ENCODE measurements at regions not wholly inside any gene's neighbourhood (a gene's known extent, or its start where the extent isn't known, plus 50 kb on each side); places are given as distances from the start of the nearest gene placed in this dataset.

- no peak for DNase-seq
- no peaks in the 10 kb centered on the region for H3K36me3 ChIP-seq (ENCODE audit: control insufficient read depth, insufficient read depth, low read length)
- no peaks in the 10 kb centered on the region for H3K27me3 ChIP-seq (replicated peaks; ENCODE audit: control insufficient read depth, insufficient read depth, low read length, poor library complexity, severe bottlenecking)
- no peaks in the 10 kb centered on the region for H3K9me3 ChIP-seq (ENCODE audit: control insufficient read depth, low read length)
- no peak overlapping the region for H3K27ac ChIP-seq (ENCODE audit: insufficient read depth, low read length, poor library complexity, severe bottlenecking)
- peaks cover 6% of the 10 kb centered on the region for H3K4me1 ChIP-seq (ENCODE audit: control insufficient read depth, insufficient read depth, low read length, poor library complexity, severe bottlenecking)
- H3K4me3 ChIP-seq (ENCODE audit: insufficient read depth, low read depth, low read length, poor library complexity, severe bottlenecking) = no peak overlapping the region
Observed at GRCh38 chr12:116482179-116482578, 77.0 kb upstream of the MAP1LC3B2 start.

DNA sequence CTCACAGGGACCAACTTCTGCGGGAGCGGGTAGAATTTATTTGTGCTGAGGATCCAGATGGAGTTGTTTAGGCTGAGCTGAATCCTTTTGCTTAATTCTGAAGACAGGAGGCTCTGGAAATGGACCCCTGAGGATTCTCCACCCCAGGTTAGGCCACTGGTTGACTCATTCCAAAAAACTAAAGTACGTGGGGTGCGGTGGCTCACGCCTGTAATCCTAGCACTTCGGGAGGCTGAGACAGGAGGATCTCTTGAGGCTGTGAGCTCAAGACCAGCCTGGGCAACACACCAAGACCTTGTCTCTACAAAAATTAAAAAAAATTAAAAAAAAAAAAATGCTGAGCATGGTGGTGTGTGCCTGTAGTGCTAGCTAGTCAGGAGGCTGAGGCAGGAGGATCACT lies 76.3 kb upstream of the MAP1LC3B2 start:
- DNase-seq = no peak
- Histone ChIP-seq H3K4me3 (ENCODE audit: insufficient read depth, low read depth, low read length, poor library complexity, severe bottlenecking) (no peak overlapping the region), H3K4me1 (ENCODE audit: control insufficient read depth, insufficient read depth, low read length, poor library complexity, severe bottlenecking) (peaks cover 6% of the 10 kb centered on the region), H3K9me3 (ENCODE audit: control insufficient read depth, low read length) (no peaks in the 10 kb centered on the region), H3K27ac (ENCODE audit: insufficient read depth, low read length, poor library complexity, severe bottlenecking) (no peak overlapping the region), H3K27me3 (replicated peaks; ENCODE audit: control insufficient read depth, insufficient read depth, low read length, poor library complexity, severe bottlenecking) (no peaks in the 10 kb centered on the region), H3K36me3 (ENCODE audit: control insufficient read depth, insufficient read depth, low read length) (no peaks in the 10 kb centered on the region)

- Histone ChIP-seq H3K9me3 (ENCODE audit: control insufficient read depth, low read length) (no peaks in the 10 kb centered on the region), H3K27me3 (replicated peaks; ENCODE audit: control insufficient read depth, insufficient read depth, low read length, poor library complexity, severe bottlenecking) (no peaks in the 10 kb centered on the region), H3K4me3 (ENCODE audit: insufficient read depth, low read depth, low read length, poor library complexity, severe bottlenecking) (no peak overlapping the region), H3K27ac (ENCODE audit: insufficient read depth, low read length, poor library complexity, severe bottlenecking) (no peak overlapping the region), H3K36me3 (ENCODE audit: control insufficient read depth, insufficient read depth, low read length) (no peaks in the 10 kb centered on the region), H3K4me1 (ENCODE audit: control insufficient read depth, insufficient read depth, low read length, poor library complexity, severe bottlenecking) (peaks cover 6% of the 10 kb centered on the region)
- no peak for DNase-seq
Observed at GRCh38 chr12:116483959-116484750, 75.0 kb upstream of the MAP1LC3B2 start.

GRCh38 chr12:116484807-116485206 lies 74.4 kb upstream of the MAP1LC3B2 start:
- Histone ChIP-seq H3K9me3 (ENCODE audit: control insufficient read depth, low read length) (no peaks in the 10 kb centered on the region), H3K36me3 (ENCODE audit: control insufficient read depth, insufficient read depth, low read length) (no peaks in the 10 kb centered on the region), H3K4me1 (ENCODE audit: control insufficient read depth, insufficient read depth, low read length, poor library complexity, severe bottlenecking) (peaks cover 6% of the 10 kb centered on the region), H3K4me3 (ENCODE audit: insufficient read depth, low read depth, low read length, poor library complexity, severe bottlenecking) (no peak overlapping the region), H3K27me3 (replicated peaks; ENCODE audit: control insufficient read depth, insufficient read depth, low read length, poor library complexity, severe bottlenecking) (no peaks in the 10 kb centered on the region), H3K27ac (ENCODE audit: insufficient read depth, low read length, poor library complexity, severe bottlenecking) (no peak overlapping the region)
- DNase-seq = no peak

GRCh38 chr12:116489116-116489515 lies 70.1 kb upstream of the MAP1LC3B2 start:
- Histone ChIP-seq H3K4me3 (ENCODE audit: insufficient read depth, low read depth, low read length, poor library complexity, severe bottlenecking) (no peak overlapping the region), H3K36me3 (ENCODE audit: control insufficient read depth, insufficient read depth, low read length) (no peaks in the 10 kb centered on the region), H3K9me3 (ENCODE audit: control insufficient read depth, low read length) (no peaks in the 10 kb centered on the region), H3K4me1 (ENCODE audit: control insufficient read depth, insufficient read depth, low read length, poor library complexity, severe bottlenecking) (no peaks in the 10 kb centered on the region), H3K27ac (ENCODE audit: insufficient read depth, low read length, poor library complexity, severe bottlenecking) (no peak overlapping the region), H3K27me3 (replicated peaks; ENCODE audit: control insufficient read depth, insufficient read depth, low read length, poor library complexity, severe bottlenecking) (no peaks in the 10 kb centered on the region)
- DNase-seq = no peak

GRCh38 chr12:116490471-116490870 lies 68.7 kb upstream of the MAP1LC3B2 start:
- Histone ChIP-seq H3K4me3 (ENCODE audit: insufficient read depth, low read depth, low read length, poor library complexity, severe bottlenecking) (no peak overlapping the region), H3K27ac (ENCODE audit: insufficient read depth, low read length, poor library complexity, severe bottlenecking) (no peak overlapping the region), H3K36me3 (ENCODE audit: control insufficient read depth, insufficient read depth, low read length) (no peaks in the 10 kb centered on the region), H3K27me3 (replicated peaks; ENCODE audit: control insufficient read depth, insufficient read depth, low read length, poor library complexity, severe bottlenecking) (no peaks in the 10 kb centered on the region), H3K9me3 (ENCODE audit: control insufficient read depth, low read length) (no peaks in the 10 kb centered on the region), H3K4me1 (ENCODE audit: control insufficient read depth, insufficient read depth, low read length, poor library complexity, severe bottlenecking) (no peaks in the 10 kb centered on the region)
- no peak for DNase-seq

DNA sequence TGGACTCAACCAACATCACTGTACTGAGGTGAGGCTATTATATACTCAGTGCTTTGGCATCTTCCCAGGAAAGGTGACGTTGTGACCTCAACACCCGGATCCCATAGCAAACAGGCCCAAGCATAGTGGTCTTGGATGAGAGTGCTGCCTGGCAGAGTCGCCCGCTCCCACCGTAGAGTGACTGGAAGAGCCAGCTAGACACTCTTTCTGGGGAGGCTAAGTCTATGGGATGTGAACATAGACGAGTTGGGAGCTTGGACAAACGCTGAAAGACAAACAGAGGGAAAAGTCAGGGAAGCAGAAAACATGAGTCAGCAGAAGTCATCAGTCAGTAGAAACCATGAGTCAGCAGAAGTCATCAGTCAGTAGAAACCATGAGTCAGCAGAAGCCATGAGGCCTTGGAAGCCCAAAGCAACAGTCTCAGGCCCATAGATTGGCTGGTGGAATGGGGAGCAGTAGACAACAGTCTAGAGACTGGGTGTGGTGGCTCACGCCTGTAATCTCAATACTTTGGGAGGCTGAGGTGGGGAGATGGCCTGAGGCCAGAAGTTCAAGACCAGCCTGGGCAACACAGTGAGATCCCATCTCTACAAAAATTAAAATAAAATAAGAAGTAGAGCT lies 66.4 kb upstream of the MAP1LC3B2 start:
- no peaks in the 10 kb centered on the region for H3K4me1 ChIP-seq (ENCODE audit: control insufficient read depth, insufficient read depth, low read length, poor library complexity, severe bottlenecking)
- no peak overlapping the region for H3K27ac ChIP-seq (ENCODE audit: insufficient read depth, low read length, poor library complexity, severe bottlenecking)
- H3K36me3 ChIP-seq (ENCODE audit: control insufficient read depth, insufficient read depth, low read length) = no peaks in the 10 kb centered on the region
- H3K4me3 ChIP-seq (ENCODE audit: insufficient read depth, low read depth, low read length, poor library complexity, severe bottlenecking) = no peak overlapping the region
- no peak for DNase-seq
- no peaks in the 10 kb centered on the region for H3K27me3 ChIP-seq (replicated peaks; ENCODE audit: control insufficient read depth, insufficient read depth, low read length, poor library complexity, severe bottlenecking)
- H3K9me3 ChIP-seq (ENCODE audit: control insufficient read depth, low read length) = no peaks in the 10 kb centered on the region

DNA sequence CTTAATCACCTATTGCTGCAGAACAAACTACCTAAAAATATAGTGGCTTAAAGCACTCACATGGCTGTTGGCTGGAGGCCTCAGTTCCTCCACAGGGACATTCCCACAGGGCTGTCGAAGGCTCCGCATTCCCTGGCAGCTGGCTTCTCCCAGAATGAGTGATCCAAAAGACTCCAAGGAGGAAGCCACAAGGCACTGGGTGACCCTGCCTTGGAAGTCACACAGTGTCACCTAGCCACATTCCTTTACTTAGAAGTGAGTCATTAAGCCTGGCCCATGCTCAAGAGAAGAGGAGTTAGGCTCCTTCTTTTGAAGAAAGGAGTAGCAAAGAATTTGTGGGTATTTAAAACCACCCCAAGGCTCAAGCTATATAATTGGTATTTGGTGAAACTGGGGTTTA lies 63.9 kb upstream of the MAP1LC3B2 start:
- H3K27me3 ChIP-seq (replicated peaks; ENCODE audit: control insufficient read depth, insufficient read depth, low read length, poor library complexity, severe bottlenecking) = no peaks in the 10 kb centered on the region
- H3K4me3 ChIP-seq (ENCODE audit: insufficient read depth, low read depth, low read length, poor library complexity, severe bottlenecking) = no peak overlapping the region
- no peak for DNase-seq

GRCh38 chr12:116497051-116497591 lies 62.1 kb upstream of the MAP1LC3B2 start:
- Histone ChIP-seq H3K4me3 (ENCODE audit: insufficient read depth, low read depth, low read length, poor library complexity, severe bottlenecking) (no peak overlapping the region), H3K27me3 (replicated peaks; ENCODE audit: control insufficient read depth, insufficient read depth, low read length, poor library complexity, severe bottlenecking) (no peaks in the 10 kb centered on the region), H3K9me3 (ENCODE audit: control insufficient read depth, low read length) (no peaks in the 10 kb centered on the region), H3K4me1 (ENCODE audit: control insufficient read depth, insufficient read depth, low read length, poor library complexity, severe bottlenecking) (no peaks in the 10 kb centered on the region), H3K36me3 (ENCODE audit: control insufficient read depth, insufficient read depth, low read length) (no peaks in the 10 kb centered on the region), H3K27ac (ENCODE audit: insufficient read depth, low read length, poor library complexity, severe bottlenecking) (no peak overlapping the region)
- DNase-seq = no peak

More for the DNA sequence above, 63.9 kb upstream of the MAP1LC3B2 start:
- no peak overlapping the region for H3K27ac ChIP-seq (ENCODE audit: insufficient read depth, low read length, poor library complexity, severe bottlenecking)
- no peaks in the 10 kb centered on the region for H3K36me3 ChIP-seq (ENCODE audit: control insufficient read depth, insufficient read depth, low read length)
- H3K4me1 ChIP-seq (ENCODE audit: control insufficient read depth, insufficient read depth, low read length, poor library complexity, severe bottlenecking) = no peaks in the 10 kb centered on the region
- no peaks in the 10 kb centered on the region for H3K9me3 ChIP-seq (ENCODE audit: control insufficient read depth, low read length)

- Histone ChIP-seq H3K9me3 (ENCODE audit: control insufficient read depth, low read length) (no peaks in the 10 kb centered on the region), H3K4me3 (ENCODE audit: insufficient read depth, low read depth, low read length, poor library complexity, severe bottlenecking) (no peak overlapping the region), H3K27me3 (replicated peaks; ENCODE audit: control insufficient read depth, insufficient read depth, low read length, poor library complexity, severe bottlenecking) (no peaks in the 10 kb centered on the region), H3K27ac (ENCODE audit: insufficient read depth, low read length, poor library complexity, severe bottlenecking) (no peak overlapping the region), H3K4me1 (ENCODE audit: control insufficient read depth, insufficient read depth, low read length, poor library complexity, severe bottlenecking) (no peaks in the 10 kb centered on the region), H3K36me3 (ENCODE audit: control insufficient read depth, insufficient read depth, low read length) (no peaks in the 10 kb centered on the region)
- DNase-seq = no peak
Observed at GRCh38 chr12:116498471-116498870, 60.7 kb upstream of the MAP1LC3B2 start.

All from effector memory CD4-positive, alpha-beta T cell (primary cell).